Spinal cord (tissue), 9 donors: ENCODE measurements at regions not wholly inside any gene's neighbourhood (a gene's known extent, or its start where the extent isn't known, plus 50 kb on each side); places are given as distances from the start of the nearest gene placed in this dataset.

Source experiments
- DNase-seq, 6 donors: peaks; one replicate each; pipeline versions ENCODE4 v3.0.0 to v3.0.0-alpha.2; 2013 to 2015; ENCODE audit warnings: low spot score in 6 of 6, low read depth in 4 of 6
- H3K27ac ChIP-seq: one replicate; pipeline ENCODE4 v1.5.1; 2013; ENCODE audit warnings: low read depth, low read length, control low read depth
- H3K27me3 ChIP-seq: one replicate; pipeline ENCODE4 v1.6.1; 2013; ENCODE audit warnings: low read length; ENCODE audit not compliant: control insufficient read depth, insufficient read depth
- H3K36me3 ChIP-seq: one replicate; pipeline ENCODE4 v1.6.1; 2013; ENCODE audit warnings: low read length; ENCODE audit not compliant: control insufficient read depth, insufficient read depth
- H3K4me1 ChIP-seq: one replicate; pipeline ENCODE4 v1.6.1; 2013; ENCODE audit warnings: low read length; ENCODE audit not compliant: control insufficient read depth, insufficient read depth
- H3K4me3 ChIP-seq: one replicate; pipeline ENCODE4 v1.5.1; 2013; ENCODE audit warnings: low read depth, low read length, control low read depth
- H3K9me3 ChIP-seq: one replicate; pipeline ENCODE4 v1.6.1; 2013; ENCODE audit warnings: low read length; ENCODE audit not compliant: control insufficient read depth, insufficient read depth
- WGBS: methylation state at CpG from one replicate; pipeline ENCODE4 v1.1.5; 2013; ENCODE audit warnings: missing lambda C conversion rate; ENCODE audit not compliant: insufficient coverage; 5-methylcytosine and 5-hydroxymethylcytosine counted together
- donor health status: healthy.

DNA sequence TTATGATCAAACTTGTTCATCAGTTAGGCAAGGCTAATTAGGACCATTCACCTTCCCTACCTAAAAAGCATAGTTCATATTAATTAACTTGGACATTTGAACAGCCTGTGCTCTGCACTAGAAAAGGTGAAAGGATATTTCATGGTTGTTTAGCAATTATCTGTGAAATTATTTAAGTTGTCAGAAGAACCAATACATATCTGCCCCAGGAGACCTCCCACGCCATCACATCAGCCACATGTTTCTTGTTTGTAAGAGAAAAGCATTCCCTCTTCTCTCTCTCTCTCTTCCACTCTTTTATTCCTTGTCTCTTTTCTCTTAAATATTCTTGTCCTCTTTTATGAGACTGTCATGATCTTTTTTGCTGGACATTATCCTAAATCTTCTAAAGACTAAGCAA lies 282.0 kb upstream of the RND3 start:
- DNase-seq = no peak
- Histone ChIP-seq H3K4me3 (no peak overlapping the region), H3K27ac (no peak overlapping the region), H3K9me3 (no peaks in the 10 kb centered on the region), H3K4me1 (no peaks in the 10 kb centered on the region), H3K27me3 (no peaks in the 10 kb centered on the region), H3K36me3 (no peaks in the 10 kb centered on the region)
- WGBS = 20% methylated on average over 1 of the region's 1 CpG

DNA sequence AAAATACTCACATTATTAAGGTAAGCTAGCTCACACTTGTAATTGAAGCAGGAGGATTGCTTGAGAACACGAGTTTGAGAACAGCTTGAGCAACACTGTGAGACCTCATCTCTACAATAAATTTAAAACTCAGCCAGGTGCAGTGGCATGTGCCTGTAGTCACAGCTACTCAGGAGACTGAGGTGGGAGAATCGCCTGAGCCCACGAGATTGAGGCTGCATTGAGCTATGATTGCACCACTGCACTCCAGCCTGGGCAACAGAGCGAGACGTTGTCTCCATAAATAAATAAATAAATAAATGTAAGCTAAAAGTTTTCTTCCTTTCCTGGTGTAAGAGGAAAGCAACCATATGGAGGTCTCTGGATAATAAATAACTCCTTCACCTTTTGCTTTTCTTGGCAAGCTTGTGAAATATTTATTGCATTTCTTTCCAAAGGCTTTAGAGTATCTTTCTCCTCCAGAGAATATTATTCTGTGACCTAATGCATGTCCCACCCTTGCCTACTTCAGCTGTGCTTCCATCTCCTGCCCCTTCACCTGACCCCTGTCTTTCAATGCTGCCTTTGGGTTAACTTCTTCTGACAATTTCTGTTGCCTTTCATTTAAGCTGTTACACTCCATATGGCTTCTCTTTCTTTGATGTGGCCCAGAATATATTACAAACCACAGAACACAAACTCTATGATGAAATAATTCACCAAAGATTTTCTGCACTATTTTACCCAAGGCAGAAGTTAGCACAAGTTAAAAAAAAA lies 280.7 kb upstream of the RND3 start:
- Histone ChIP-seq H3K27me3 (no peaks in the 10 kb centered on the region), H3K27ac (no peak overlapping the region), H3K4me1 (no peaks in the 10 kb centered on the region), H3K9me3 (no peaks in the 10 kb centered on the region), H3K36me3 (no peaks in the 10 kb centered on the region), H3K4me3 (no peak overlapping the region)
- WGBS = no CpG with 5 or more reads among the region's 5 CpGs
- peak in 1 of 6 donors; percentile 11 for DNase-seq

DNA sequence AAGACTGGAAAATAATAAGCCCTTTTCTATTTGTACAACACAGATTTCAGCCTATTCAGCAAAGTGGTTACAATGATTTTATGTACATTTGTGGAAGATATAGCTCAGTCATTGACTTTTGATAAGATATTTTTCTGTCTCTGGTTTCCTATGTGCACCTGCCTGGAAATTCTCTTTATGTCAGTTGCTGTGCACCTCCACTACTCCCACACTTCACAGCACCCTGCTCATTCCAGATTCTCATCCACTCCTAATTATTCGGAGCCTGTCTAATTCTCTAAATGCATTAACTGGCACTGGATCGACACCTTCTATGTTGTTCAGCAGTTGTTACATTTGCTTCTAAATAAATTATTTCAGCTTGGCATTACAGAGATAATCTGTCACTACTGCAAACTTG lies 275.1 kb upstream of the RND3 start:
- no peak for DNase-seq
- no peak overlapping the region for H3K27ac ChIP-seq
- H3K4me3 ChIP-seq = no peak overlapping the region
- H3K4me1 ChIP-seq = no peaks in the 10 kb centered on the region
- H3K9me3 ChIP-seq = no peaks in the 10 kb centered on the region
- WGBS = no CpG with 5 or more reads among the region's 2 CpGs
- H3K27me3 ChIP-seq = no peaks in the 10 kb centered on the region
- H3K36me3 ChIP-seq = no peaks in the 10 kb centered on the region

DNA sequence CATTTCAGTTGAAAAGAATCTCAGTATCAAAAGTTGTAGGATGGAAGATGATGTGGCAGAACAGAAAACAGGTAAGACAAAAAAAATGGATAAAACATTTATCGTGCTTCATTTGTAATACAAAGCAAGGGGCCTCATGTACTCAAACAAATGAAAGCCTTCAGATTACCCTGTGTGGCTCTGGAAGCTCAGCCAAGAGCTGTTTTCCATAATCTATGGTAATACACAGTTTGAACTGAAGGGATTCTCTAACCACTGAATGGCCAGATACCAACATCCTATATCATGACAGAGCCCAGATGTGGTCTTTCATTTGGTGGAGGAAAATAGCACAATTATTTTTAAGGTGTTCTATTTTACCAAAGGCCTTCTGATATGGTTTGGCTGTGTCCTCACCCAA lies 272.1 kb upstream of the RND3 start:
- Histone ChIP-seq H3K4me1 (no peaks in the 10 kb centered on the region), H3K9me3 (no peaks in the 10 kb centered on the region), H3K27ac (no peak overlapping the region), H3K4me3 (no peak overlapping the region), H3K27me3 (no peaks in the 10 kb centered on the region), H3K36me3 (no peaks in the 10 kb centered on the region)
- no peak for DNase-seq
- no CpG with 5 or more reads among the region's 1 CpG for WGBS

DNA sequence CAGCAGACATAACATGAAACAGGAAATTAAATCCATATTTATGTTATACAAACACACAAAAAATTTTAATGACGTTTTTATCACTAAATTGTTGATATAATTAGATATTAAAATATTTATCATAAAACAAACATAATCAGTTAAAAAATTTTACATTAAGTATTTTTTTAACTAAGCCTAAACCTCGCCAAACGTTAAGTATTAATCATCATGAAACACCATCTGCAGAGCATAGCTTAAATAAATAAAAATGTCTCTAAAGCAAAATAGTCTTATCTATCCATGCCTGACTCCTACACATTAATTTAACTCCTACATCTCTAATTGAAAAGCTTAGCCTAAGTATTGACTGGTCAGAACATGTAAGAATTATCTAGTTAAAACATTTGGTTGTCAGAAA lies 271.6 kb upstream of the RND3 start:
- H3K27ac ChIP-seq = no peak overlapping the region
- H3K4me1 ChIP-seq = no peaks in the 10 kb centered on the region
- H3K9me3 ChIP-seq = no peaks in the 10 kb centered on the region
- no peak for DNase-seq
- WGBS = no CpG with 5 or more reads among the region's 3 CpGs
- no peaks in the 10 kb centered on the region for H3K27me3 ChIP-seq
- no peak overlapping the region for H3K4me3 ChIP-seq
- H3K36me3 ChIP-seq = no peaks in the 10 kb centered on the region

DNA sequence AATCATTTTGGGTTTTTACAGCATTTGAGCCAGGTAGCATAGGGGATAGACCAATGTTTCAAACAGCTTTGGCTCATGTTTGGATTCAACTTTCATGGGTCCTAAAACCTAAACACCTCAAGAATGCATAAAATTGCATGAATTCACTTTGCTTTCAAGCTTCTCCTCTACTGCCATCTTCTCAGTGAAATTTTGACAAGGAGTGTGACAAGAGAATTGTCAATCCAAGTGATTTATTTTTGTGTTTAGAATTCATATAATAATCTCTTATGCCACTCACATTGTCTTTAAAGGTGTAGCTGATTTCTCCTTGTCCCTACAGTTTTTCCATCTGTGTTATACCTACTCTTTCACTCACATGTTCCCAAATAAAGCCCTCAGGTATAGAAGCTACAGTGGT lies 264.8 kb upstream of the RND3 start:
- Histone ChIP-seq H3K4me1 (no peaks in the 10 kb centered on the region), H3K27me3 (no peaks in the 10 kb centered on the region), H3K27ac (no peak overlapping the region), H3K4me3 (no peak overlapping the region), H3K36me3 (no peaks in the 10 kb centered on the region), H3K9me3 (no peaks in the 10 kb centered on the region)
- no peak for DNase-seq

DNA sequence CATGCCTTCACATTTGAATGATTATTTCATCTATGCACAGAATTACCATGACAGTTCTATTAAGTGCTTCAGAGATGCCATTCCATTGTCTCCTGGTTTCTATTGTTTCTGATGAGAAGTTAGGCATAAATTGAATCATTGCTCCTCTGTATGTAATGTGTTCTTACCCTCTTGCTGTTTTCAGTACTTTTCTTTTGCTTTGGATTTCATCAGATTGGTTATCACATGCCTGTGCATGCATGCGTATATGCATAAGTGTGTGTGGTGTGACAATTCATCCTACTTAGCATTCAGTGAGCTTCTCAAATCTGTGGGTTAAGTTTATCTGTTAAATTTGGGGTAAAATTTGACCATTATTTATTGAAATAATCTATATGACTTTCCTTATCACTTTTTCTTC lies 263.3 kb upstream of the RND3 start:
- no peak overlapping the region for H3K4me3 ChIP-seq
- no peak overlapping the region for H3K27ac ChIP-seq
- no peak for DNase-seq
- H3K36me3 ChIP-seq = no peaks in the 10 kb centered on the region
- WGBS = no CpG with 5 or more reads among the region's 1 CpG
- no peaks in the 10 kb centered on the region for H3K9me3 ChIP-seq
- no peaks in the 10 kb centered on the region for H3K27me3 ChIP-seq
- H3K4me1 ChIP-seq = no peaks in the 10 kb centered on the region

DNA sequence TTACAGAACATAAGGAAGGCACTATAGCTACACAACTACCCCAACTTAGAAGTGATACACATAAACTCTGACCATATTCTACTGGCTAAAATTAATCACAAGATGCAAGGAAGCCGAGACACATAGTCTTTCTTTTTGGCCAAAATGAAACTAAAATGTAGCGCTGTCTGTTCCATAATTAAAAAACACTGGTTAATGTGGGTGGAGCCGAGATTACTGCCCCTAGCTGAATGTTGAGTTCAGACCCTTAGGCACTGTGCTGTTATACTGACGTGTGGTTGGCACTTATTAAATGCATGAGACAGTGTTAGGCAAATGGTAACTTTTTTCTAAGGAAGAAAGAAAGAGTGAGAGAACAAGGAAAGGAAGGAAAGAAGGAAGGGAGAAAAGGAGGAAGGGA lies 254.6 kb upstream of the RND3 start:
- Histone ChIP-seq H3K4me3 (no peak overlapping the region), H3K27me3 (no peaks in the 10 kb centered on the region), H3K9me3 (no peaks in the 10 kb centered on the region), H3K4me1 (no peaks in the 10 kb centered on the region), H3K27ac (no peak overlapping the region), H3K36me3 (no peaks in the 10 kb centered on the region)
- DNase-seq = no peak
- 96% methylated on average over 3 of the region's 4 CpGs for WGBS

DNA sequence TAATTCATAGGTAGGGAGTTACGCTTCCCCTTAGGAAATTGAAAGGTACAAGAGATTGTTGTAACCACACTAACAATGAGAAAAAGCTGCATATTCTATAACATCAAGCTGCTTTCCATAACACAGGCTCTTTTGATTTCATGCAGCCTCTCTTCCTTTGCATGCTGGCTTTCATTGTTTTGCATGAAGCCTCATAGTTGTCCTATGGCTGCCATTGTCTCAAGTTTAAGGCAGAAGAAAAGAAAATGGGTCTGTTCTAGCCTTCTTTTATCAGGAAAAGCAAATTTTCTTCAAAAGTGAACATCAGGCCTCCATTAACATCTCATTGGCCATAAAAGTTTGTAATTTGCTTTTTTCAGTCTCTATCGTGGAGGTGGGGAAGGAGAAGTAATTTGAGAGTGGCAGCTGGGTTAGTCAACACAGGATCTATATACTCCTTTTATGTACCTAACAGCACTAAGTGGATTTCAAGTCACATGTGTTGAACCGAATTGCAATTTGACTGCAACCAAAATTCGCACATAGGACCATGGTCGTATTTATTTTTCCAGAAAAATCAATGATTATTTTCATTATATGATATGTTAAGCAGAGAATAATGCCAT lies 248.5 kb upstream of the RND3 start:
- Histone ChIP-seq H3K4me1 (no peaks in the 10 kb centered on the region), H3K36me3 (no peaks in the 10 kb centered on the region), H3K9me3 (no peaks in the 10 kb centered on the region), H3K4me3 (no peak overlapping the region), H3K27ac (no peak overlapping the region), H3K27me3 (no peaks in the 10 kb centered on the region)
- WGBS = no CpG with 5 or more reads among the region's 5 CpGs
- no peak for DNase-seq

DNA sequence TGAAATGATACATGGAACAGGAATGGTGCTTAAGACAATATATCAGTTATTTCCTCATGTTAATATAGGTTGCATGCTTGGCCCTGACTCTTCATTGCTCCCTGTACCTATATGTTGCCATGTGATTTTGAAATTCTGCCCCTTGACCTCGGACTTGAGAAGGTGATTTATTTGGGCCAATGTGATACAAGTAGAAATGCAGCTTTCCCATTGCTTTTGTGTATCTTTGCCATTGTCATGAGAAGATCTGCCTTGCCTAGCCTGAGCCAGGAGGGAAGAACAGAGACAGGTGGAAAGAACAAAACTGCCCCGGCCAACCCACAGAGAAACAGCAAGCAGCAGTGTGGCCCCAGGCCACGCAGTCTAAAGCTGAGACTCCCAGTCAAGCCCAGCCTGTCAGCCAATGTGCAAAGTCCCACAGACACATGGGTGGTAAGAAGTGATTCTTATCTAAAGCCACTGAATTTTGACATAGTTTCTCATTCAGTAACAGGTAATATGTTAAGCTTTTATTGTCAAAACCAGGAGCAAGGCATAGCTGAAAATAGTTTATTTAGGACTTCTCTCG lies 245.7 kb upstream of the RND3 start:
- 74% methylated on average over 3 of the region's 4 CpGs for WGBS
- H3K36me3 ChIP-seq = no peaks in the 10 kb centered on the region
- DNase-seq = no peak
- no peaks in the 10 kb centered on the region for H3K27me3 ChIP-seq
- no peaks in the 10 kb centered on the region for H3K4me1 ChIP-seq
- H3K4me3 ChIP-seq = no peak overlapping the region
- no peaks in the 10 kb centered on the region for H3K9me3 ChIP-seq
- H3K27ac ChIP-seq = no peak overlapping the region
